Mesodermal cell (in vitro differentiated cells): ENCODE measurements at regions not wholly inside any gene's neighbourhood (a gene's known extent, or its start where the extent isn't known, plus 50 kb on each side); places are given as distances from the start of the nearest gene placed in this dataset.

ENCODE experiments used
- H3K27ac ChIP-seq: 2 replicates; pipeline ENCODE4 v1.7.0; 2013; ENCODE audit warnings: mild to moderate bottlenecking, low read depth, low read length, moderate library complexity; ENCODE audit not compliant: severe bottlenecking
- H3K36me3 ChIP-seq: 2 replicates; pipeline ENCODE4 v1.7.1; 2013; ENCODE audit warnings: mild to moderate bottlenecking, low read length, moderate library complexity; ENCODE audit not compliant: control insufficient read depth, insufficient read depth
- H3K4me1 ChIP-seq: one replicate; pipeline ENCODE4 v1.7.1; 2013; ENCODE audit warnings: mild to moderate bottlenecking, low read length; ENCODE audit not compliant: insufficient read depth, control insufficient read depth, poor library complexity, severe bottlenecking
- H3K4me3 ChIP-seq: 2 replicates; pipeline ENCODE4 v1.7.0; 2013; ENCODE audit warnings: low read length, control low read depth, mild to moderate bottlenecking; ENCODE audit not compliant: insufficient read depth, poor library complexity, severe bottlenecking; ENCODE audit errors: extremely low read depth
- H3K9me3 ChIP-seq: 2 replicates; pipeline ENCODE4 v1.7.1; 2013; ENCODE audit warnings: mild to moderate bottlenecking, low read length, moderate library complexity; ENCODE audit not compliant: control insufficient read depth
- whole genome bisulfite sequencing, 2 experiments: methylation state at CpG; one replicate each; pipeline ENCODE4 v1.1.5; 2013; ENCODE audit warnings: missing lambda C conversion rate in 2 of 2; ENCODE audit not compliant: insufficient coverage in 2 of 2; 5-methylcytosine and 5-hydroxymethylcytosine counted together

GRCh38 chr6:23424584-23424983 is 701.4 kb upstream of the NRSN1 start:
- no peaks in the 10 kb centered on the region for H3K9me3 ChIP-seq
- no peaks in the 10 kb centered on the region for H3K36me3 ChIP-seq
- 90 to 93% methylated on average over 3 of the region's 3 CpGs for WGBS, 2 experiments

GRCh38 chr6:23435126-23435525 is 690.9 kb upstream of the NRSN1 start:
- WGBS, 2 experiments, result no CpG with 5 or more reads among the region's 2 CpGs
- H3K36me3 ChIP-seq, result no peaks in the 10 kb centered on the region
- H3K4me3 ChIP-seq, result no peak overlapping the region
- no peaks in the 10 kb centered on the region for H3K4me1 ChIP-seq
- no peak overlapping the region for H3K27ac ChIP-seq
- no peaks in the 10 kb centered on the region for H3K9me3 ChIP-seq

More at GRCh38 chr6:23424584-23424983, 701.4 kb upstream of the NRSN1 start:
- Histone ChIP-seq H3K4me3 (no peak overlapping the region), H3K27ac (no peak overlapping the region), H3K4me1 (no peaks in the 10 kb centered on the region)

GRCh38 chr6:23435798-23436197 is 690.2 kb upstream of the NRSN1 start:
- H3K27ac ChIP-seq, result no peak overlapping the region
- H3K4me3 ChIP-seq, result no peak overlapping the region
- no peaks in the 10 kb centered on the region for H3K4me1 ChIP-seq
- no peaks in the 10 kb centered on the region for H3K36me3 ChIP-seq
- H3K9me3 ChIP-seq, result no peaks in the 10 kb centered on the region
- no CpG with 5 or more reads among the region's 1 CpG for WGBS, 2 experiments

GRCh38 chr6:23441808-23442461 is 684.1 kb upstream of the NRSN1 start:
- 93 to 94% methylated on average over 3 of the region's 3 CpGs for WGBS, 2 experiments
- no peak overlapping the region for H3K27ac ChIP-seq
- H3K4me1 ChIP-seq, result no peaks in the 10 kb centered on the region
- H3K4me3 ChIP-seq, result no peak overlapping the region
- no peaks in the 10 kb centered on the region for H3K9me3 ChIP-seq
- no peaks in the 10 kb centered on the region for H3K36me3 ChIP-seq

GRCh38 chr6:23445157-23445710 is 680.8 kb upstream of the NRSN1 start:
- H3K27ac ChIP-seq, result no peak overlapping the region

GRCh38 chr6:23446469-23446967 is 679.5 kb upstream of the NRSN1 start:
- Histone ChIP-seq H3K36me3 (no peaks in the 10 kb centered on the region), H3K4me3 (no peak overlapping the region), H3K27ac (no peak overlapping the region), H3K4me1 (no peaks in the 10 kb centered on the region), H3K9me3 (no peaks in the 10 kb centered on the region)
- WGBS, 2 experiments, result 44 to 50% methylated on average over 2 of the region's 4 CpGs

More at GRCh38 chr6:23445157-23445710, 680.8 kb upstream of the NRSN1 start:
- no peaks in the 10 kb centered on the region for H3K36me3 ChIP-seq
- no peaks in the 10 kb centered on the region for H3K4me1 ChIP-seq
- H3K9me3 ChIP-seq, result no peaks in the 10 kb centered on the region
- 60 to 80% methylated on average over 1 of the region's 5 CpGs for WGBS, 2 experiments
- no peak overlapping the region for H3K4me3 ChIP-seq

- Histone ChIP-seq H3K36me3 (no peaks in the 10 kb centered on the region), H3K4me1 (no peaks in the 10 kb centered on the region), H3K27ac (no peak overlapping the region), H3K9me3 (no peaks in the 10 kb centered on the region), H3K4me3 (no peak overlapping the region)
Measured at GRCh38 chr6:23447731-23448130, 678.3 kb upstream of the NRSN1 start.

- 92 to 95% methylated on average over 2 of the region's 2 CpGs for WGBS, 2 experiments
- Histone ChIP-seq H3K36me3 (no peaks in the 10 kb centered on the region), H3K27ac (no peak overlapping the region), H3K4me1 (no peaks in the 10 kb centered on the region), H3K9me3 (no peaks in the 10 kb centered on the region), H3K4me3 (no peak overlapping the region)
Measured at GRCh38 chr6:23448281-23448680, 677.7 kb upstream of the NRSN1 start.

GRCh38 chr6:23454080-23454976 is 671.7 kb upstream of the NRSN1 start:
- Histone ChIP-seq H3K27ac (no peak overlapping the region), H3K4me3 (no peak overlapping the region), H3K36me3 (no peaks in the 10 kb centered on the region), H3K9me3 (no peaks in the 10 kb centered on the region), H3K4me1 (no peaks in the 10 kb centered on the region)
- 100% methylated on average over 2 to 4 of the region's 5 CpGs for WGBS, 2 experiments

GRCh38 chr6:23455754-23456153 is 670.3 kb upstream of the NRSN1 start:
- Histone ChIP-seq H3K9me3 (no peaks in the 10 kb centered on the region), H3K4me3 (no peak overlapping the region), H3K36me3 (no peaks in the 10 kb centered on the region), H3K4me1 (no peaks in the 10 kb centered on the region), H3K27ac (no peak overlapping the region)
- WGBS, 2 experiments, result 80% methylated on average over 1 of the region's 2 CpGs; no CpG with 5 or more reads in 1 of the 2 experiments
